Right lung (tissue), 2 donors: ENCODE measurements at regions not wholly inside any gene's neighbourhood (a gene's known extent, or its start where the extent isn't known, plus 50 kb on each side); places are given as distances from the start of the nearest gene placed in this dataset.
A peak's percentile ranks its signal among the peaks of the same experiment; 100 is the strongest.
"Not testable (repeated sequence)": the region's sequence is repeated elsewhere in the genome, so short reads cannot be mapped to it uniquely, and the experiment has no call there.

Experiments used
- DNase-seq, 2 donors: peaks; one replicate each; pipeline ENCODE4 v3.0.0-alpha.2; 2013

- no peak for DNase-seq
Observed at GRCh38 chr6:94902974-94903628, 674.2 kb upstream of the MANEA start.

- DNase-seq: no peak
Observed at GRCh38 chr6:94899191-94899590, 678.1 kb upstream of the MANEA start.

GRCh38 chr6:94894300-94894699 lies 683.0 kb upstream of the MANEA start:
- no peak for DNase-seq

GRCh38 chr6:94893327-94893726 lies 684.0 kb upstream of the MANEA start:
- DNase-seq: no peak

- DNase-seq: not testable (repeated sequence)
Observed at GRCh38 chr6:94873819-94874218, 703.5 kb upstream of the MANEA start.

GRCh38 chr6:94862112-94862511 lies 715.2 kb upstream of the MANEA start:
- no peak for DNase-seq

GRCh38 chr6:94859924-94860323 lies 717.4 kb upstream of the MANEA start:
- no peak for DNase-seq

- DNase-seq: not testable (repeated sequence)
Observed at GRCh38 chr6:94856999-94857398, 720.3 kb upstream of the MANEA start.

GRCh38 chr6:94851329-94851728 lies 726.0 kb upstream of the MANEA start:
- not testable (repeated sequence) for DNase-seq

- no peak for DNase-seq
Observed at GRCh38 chr6:94845742-94846141, 731.6 kb upstream of the MANEA start.

GRCh38 chr6:94835264-94835663 lies 742.1 kb upstream of the MANEA start:
- no peak for DNase-seq

GRCh38 chr6:94813806-94814205 lies 763.5 kb upstream of the MANEA start:
- DNase-seq: no peak

- DNase-seq: no peak
Observed at GRCh38 chr6:94801344-94801743, 776.0 kb upstream of the MANEA start.

GRCh38 chr6:94785514-94785913 lies 791.8 kb upstream of the MANEA start:
- DNase-seq: no peak

GRCh38 chr6:94785081-94785480 lies 792.3 kb upstream of the MANEA start:
- peak in 1 of 2 donors; percentile 1 for DNase-seq

- no peak for DNase-seq
Observed at GRCh38 chr6:94769197-94769596, 808.1 kb upstream of the MANEA start.

GRCh38 chr6:94751641-94752329 lies 825.5 kb upstream of the MANEA start:
- no peak for DNase-seq

GRCh38 chr6:94736236-94736635 lies 841.1 kb upstream of the MANEA start:
- DNase-seq: peak in 1 of 2 donors; percentile 17

GRCh38 chr6:94735270-94735669 lies 842.1 kb upstream of the MANEA start:
- no peak for DNase-seq

GRCh38 chr6:94734751-94735150 lies 842.6 kb upstream of the MANEA start:
- peak in 1 of 2 donors; percentile 19 for DNase-seq

GRCh38 chr6:94733066-94733465 lies 844.3 kb upstream of the MANEA start:
- DNase-seq: no peak

- DNase-seq: no peak
Observed at GRCh38 chr6:94727710-94728109, 849.6 kb upstream of the MANEA start.

GRCh38 chr6:94721459-94721858 lies 855.9 kb upstream of the MANEA start:
- no peak for DNase-seq

GRCh38 chr6:94713446-94713845 lies 863.9 kb upstream of the MANEA start:
- no peak for DNase-seq
